ENCODE measurements at regions not wholly inside any gene's neighbourhood (a gene's known extent, or its start where the extent isn't known, plus 50 kb on each side); places are given as distances from the start of the nearest gene placed in this dataset.

- Histone ChIP-seq H3K9me3 (ENCODE audit: insufficient read depth, low read length) (no peaks in the 10 kb centered on the region), H4K20me1 (ENCODE audit: low read depth, low read length) (no peaks in the 10 kb centered on the region), H3K9me2 (replicated peaks; ENCODE audit: insufficient read depth, low read length) (no peaks in the 10 kb centered on the region), H3K27ac (ENCODE audit: low read depth, low read length) (no peak overlapping the region), H2AFZ (ENCODE audit: low read depth, low read length, severe bottlenecking) (no peak overlapping the region), H3K27me3 (ENCODE audit: low read length) (no peaks in the 10 kb centered on the region), H3K4me2 (ENCODE audit: low read depth, low read length, poor library complexity, severe bottlenecking) (no peak overlapping the region), H3K79me2 (ENCODE audit: insufficient read depth, low read length) (no peaks in the 10 kb centered on the region), H3K9ac (ENCODE audit: low read length) (no peak overlapping the region), H3K4me3 (ENCODE audit: insufficient read depth, low read length, poor library complexity, severe bottlenecking) (no peak overlapping the region), H3K36me3 (ENCODE audit: low read length) (no peaks in the 10 kb centered on the region), H3F3A (ENCODE audit: insufficient read depth) (no peaks in the 10 kb centered on the region)
- no peak for TF ChIP-seq EZH2phosphoT487 (conservative IDR thresholded peaks at IDR 0.05; ENCODE audit: low read length)
- TF ChIP-seq CTCF (IDR thresholded peaks at IDR 0.05; ENCODE audit: insufficient read depth, low read length, poor library complexity, severe bottlenecking), result no peak
Measured at GRCh38 chr10:10813656-10814055, 204.0 kb upstream of the CELF2 start.

GRCh38 chr10:10814069-10814468 is 203.6 kb upstream of the CELF2 start:
- no peak overlapping the region for H3K4me2 ChIP-seq (ENCODE audit: low read depth, low read length, poor library complexity, severe bottlenecking)
- no peak overlapping the region for H3K27ac ChIP-seq (ENCODE audit: low read depth, low read length)
- H3K27me3 ChIP-seq (ENCODE audit: low read length), result no peaks in the 10 kb centered on the region
- H3K9me3 ChIP-seq (ENCODE audit: insufficient read depth, low read length), result no peaks in the 10 kb centered on the region
- H3K36me3 ChIP-seq (ENCODE audit: low read length), result no peaks in the 10 kb centered on the region
- H3K9me2 ChIP-seq (replicated peaks; ENCODE audit: insufficient read depth, low read length), result no peaks in the 10 kb centered on the region
- no peak overlapping the region for H2AFZ ChIP-seq (ENCODE audit: low read depth, low read length, severe bottlenecking)
- no peak overlapping the region for H3K4me3 ChIP-seq (ENCODE audit: insufficient read depth, low read length, poor library complexity, severe bottlenecking)
- no peaks in the 10 kb centered on the region for H4K20me1 ChIP-seq (ENCODE audit: low read depth, low read length)
- H3K79me2 ChIP-seq (ENCODE audit: insufficient read depth, low read length), result no peaks in the 10 kb centered on the region
- no peaks in the 10 kb centered on the region for H3F3A ChIP-seq (ENCODE audit: insufficient read depth)
- no peak overlapping the region for H3K9ac ChIP-seq (ENCODE audit: low read length)
- TF ChIP-seq CTCF (IDR thresholded peaks at IDR 0.05; ENCODE audit: insufficient read depth, low read length, poor library complexity, severe bottlenecking) (no peak), EZH2phosphoT487 (conservative IDR thresholded peaks at IDR 0.05; ENCODE audit: low read length) (no peak)

- no peaks in the 10 kb centered on the region for H3F3A ChIP-seq (ENCODE audit: insufficient read depth)
- H3K9ac ChIP-seq (ENCODE audit: low read length), result no peak overlapping the region
- no peak for TF ChIP-seq EZH2phosphoT487 (conservative IDR thresholded peaks at IDR 0.05; ENCODE audit: low read length)
- no peak for TF ChIP-seq CTCF (IDR thresholded peaks at IDR 0.05; ENCODE audit: insufficient read depth, low read length, poor library complexity, severe bottlenecking)
- H3K79me2 ChIP-seq (ENCODE audit: insufficient read depth, low read length), result no peaks in the 10 kb centered on the region
- H4K20me1 ChIP-seq (ENCODE audit: low read depth, low read length), result no peaks in the 10 kb centered on the region
- no peak overlapping the region for H3K27ac ChIP-seq (ENCODE audit: low read depth, low read length)
- no peaks in the 10 kb centered on the region for H3K9me3 ChIP-seq (ENCODE audit: insufficient read depth, low read length)
- H3K36me3 ChIP-seq (ENCODE audit: low read length), result no peaks in the 10 kb centered on the region
- no peaks in the 10 kb centered on the region for H3K9me2 ChIP-seq (replicated peaks; ENCODE audit: insufficient read depth, low read length)
- H2AFZ ChIP-seq (ENCODE audit: low read depth, low read length, severe bottlenecking), result no peak overlapping the region
- no peaks in the 10 kb centered on the region for H3K27me3 ChIP-seq (ENCODE audit: low read length)
- H3K4me3 ChIP-seq (ENCODE audit: insufficient read depth, low read length, poor library complexity, severe bottlenecking), result no peak overlapping the region
- no peak overlapping the region for H3K4me2 ChIP-seq (ENCODE audit: low read depth, low read length, poor library complexity, severe bottlenecking)
Measured at GRCh38 chr10:10816447-10816846, 201.2 kb upstream of the CELF2 start.

- TF ChIP-seq CTCF (IDR thresholded peaks at IDR 0.05; ENCODE audit: insufficient read depth, low read length, poor library complexity, severe bottlenecking) (no peak), EZH2phosphoT487 (conservative IDR thresholded peaks at IDR 0.05; ENCODE audit: low read length) (no peak)
- Histone ChIP-seq H3K4me3 (ENCODE audit: insufficient read depth, low read length, poor library complexity, severe bottlenecking) (no peak overlapping the region), H3K27ac (ENCODE audit: low read depth, low read length) (no peak overlapping the region), H2AFZ (ENCODE audit: low read depth, low read length, severe bottlenecking) (no peak overlapping the region), H3K27me3 (ENCODE audit: low read length) (no peaks in the 10 kb centered on the region), H3K9me2 (replicated peaks; ENCODE audit: insufficient read depth, low read length) (no peaks in the 10 kb centered on the region), H3K4me2 (ENCODE audit: low read depth, low read length, poor library complexity, severe bottlenecking) (no peak overlapping the region), H3K9ac (ENCODE audit: low read length) (no peak overlapping the region), H3K9me3 (ENCODE audit: insufficient read depth, low read length) (no peaks in the 10 kb centered on the region), H3K79me2 (ENCODE audit: insufficient read depth, low read length) (no peaks in the 10 kb centered on the region), H3K36me3 (ENCODE audit: low read length) (no peaks in the 10 kb centered on the region), H3F3A (ENCODE audit: insufficient read depth) (no peaks in the 10 kb centered on the region), H4K20me1 (ENCODE audit: low read depth, low read length) (no peaks in the 10 kb centered on the region)
Measured at GRCh38 chr10:10817609-10818008, 200.1 kb upstream of the CELF2 start.
